ENCODE measurements at regions not wholly inside any gene's neighbourhood (a gene's known extent, or its start where the extent isn't known, plus 50 kb on each side); places are given as distances from the start of the nearest gene placed in this dataset.

GRCh38 chr10:108736111-108736510 lies 1187.2 kb downstream of the XPNPEP1 start:
- no peak overlapping the region for H3K27ac Mint-ChIP-seq
- H3K36me3 Mint-ChIP-seq, result no peaks in the 10 kb centered on the region
- DNase-seq, result no peak
- no peak overlapping the region for H3K4me3 Mint-ChIP-seq
- H3K27me3 Mint-ChIP-seq (ENCODE audit: low read depth in 3 of 3), result peaks cover 0 to 2% (median 0%) of the 10 kb centered on the region in 3 donors
- peaks cover 3 to 51% (median 22%) of the 10 kb centered on the region in 6 donors for H3K9me3 Mint-ChIP-seq
- H3K4me1 Mint-ChIP-seq, result no peaks in the 10 kb centered on the region

- H3K27ac Mint-ChIP-seq, result no peak overlapping the region
These were observed 1187.9 kb downstream of the XPNPEP1 start for GRCh38 chr10:108735380-108735779.

GRCh38 chr10:108721874-108722273 lies 1201.4 kb downstream of the XPNPEP1 start:
- DNase-seq, result no peak
- H3K27ac Mint-ChIP-seq, result no peak overlapping the region
- peaks cover 0 to 3% (median 2%) of the 10 kb centered on the region in 3 donors for H3K27me3 Mint-ChIP-seq (ENCODE audit: low read depth in 3 of 3)
- peaks cover 4 to 44% (median 14%) of the 10 kb centered on the region in 6 donors for H3K9me3 Mint-ChIP-seq
- H3K4me1 Mint-ChIP-seq, result no peaks in the 10 kb centered on the region
- H3K4me3 Mint-ChIP-seq, result no peak overlapping the region
- no peaks in the 10 kb centered on the region for H3K36me3 Mint-ChIP-seq

More at GRCh38 chr10:108735380-108735779, 1187.9 kb downstream of the XPNPEP1 start:
- no peak for DNase-seq
- H3K36me3 Mint-ChIP-seq, result no peaks in the 10 kb centered on the region
- peaks cover 3 to 52% (median 26%) of the 10 kb centered on the region in 6 donors for H3K9me3 Mint-ChIP-seq
- peaks cover 0 to 2% (median 0%) of the 10 kb centered on the region in 3 donors for H3K27me3 Mint-ChIP-seq (ENCODE audit: low read depth in 3 of 3)
- no peak overlapping the region for H3K4me3 Mint-ChIP-seq
- no peaks in the 10 kb centered on the region for H3K4me1 Mint-ChIP-seq

- Mint-ChIP-seq H3K27ac (no peak overlapping the region), H3K4me3 (no peak overlapping the region), H3K9me3 (peaks cover 8 to 55% (median 27%) of the 10 kb centered on the region in 6 donors), H3K27me3 (ENCODE audit: low read depth in 3 of 3) (peaks cover 0 to 2% (median 0%) of the 10 kb centered on the region in 3 donors), H3K36me3 (peaks cover 0 to 4% (median 0%) of the 10 kb centered on the region in 3 donors), H3K4me1 (no peaks in the 10 kb centered on the region)
- no peak for DNase-seq
These were observed 1207.0 kb downstream of the XPNPEP1 start for GRCh38 chr10:108716352-108716751.

GRCh38 chr10:108709927-108710722 lies 1213.2 kb downstream of the XPNPEP1 start:
- Mint-ChIP-seq H3K4me1 (no peaks in the 10 kb centered on the region), H3K9me3 (peaks cover 9 to 42% (median 25%) of the 10 kb centered on the region in 6 donors), H3K36me3 (peaks cover 0 to 4% (median 0%) of the 10 kb centered on the region in 3 donors)

GRCh38 chr10:108708363-108708762 lies 1214.9 kb downstream of the XPNPEP1 start:
- H3K4me3 Mint-ChIP-seq, result no peak overlapping the region
- H3K27me3 Mint-ChIP-seq (ENCODE audit: low read depth in 3 of 3), result peaks cover 0 to 4% (median 3%) of the 10 kb centered on the region in 3 donors
- DNase-seq, result no peak
- H3K36me3 Mint-ChIP-seq, result peaks cover 0 to 4% (median 0%) of the 10 kb centered on the region in 3 donors
- H3K4me1 Mint-ChIP-seq, result no peaks in the 10 kb centered on the region
- no peak overlapping the region for H3K27ac Mint-ChIP-seq
- H3K9me3 Mint-ChIP-seq, result peaks cover 6 to 33% (median 19%) of the 10 kb centered on the region in 6 donors

More at GRCh38 chr10:108709927-108710722, 1213.2 kb downstream of the XPNPEP1 start:
- DNase-seq, result no peak
- no peak overlapping the region for H3K4me3 Mint-ChIP-seq
- peaks cover 0 to 4% (median 3%) of the 10 kb centered on the region in 3 donors for H3K27me3 Mint-ChIP-seq (ENCODE audit: low read depth in 3 of 3)
- H3K27ac Mint-ChIP-seq, result no peak overlapping the region

GRCh38 chr10:108696792-108697477 lies 1226.4 kb downstream of the XPNPEP1 start:
- H3K27ac Mint-ChIP-seq, result no peak overlapping the region
- no peaks in the 10 kb centered on the region for H3K4me1 Mint-ChIP-seq
- no peak for DNase-seq
- peaks cover 5 to 28% (median 13%) of the 10 kb centered on the region in 6 donors for H3K9me3 Mint-ChIP-seq
- no peaks in the 10 kb centered on the region for H3K36me3 Mint-ChIP-seq
- no peak overlapping the region for H3K4me3 Mint-ChIP-seq
- H3K27me3 Mint-ChIP-seq (ENCODE audit: low read depth in 3 of 3), result peaks cover 0 to 2% (median 0%) of the 10 kb centered on the region in 3 donors

- Mint-ChIP-seq H3K36me3 (no peaks in the 10 kb centered on the region), H3K4me3 (no peak overlapping the region), H3K9me3 (peaks cover 5 to 47% (median 14%) of the 10 kb centered on the region in 6 donors), H3K27me3 (ENCODE audit: low read depth in 3 of 3) (peaks cover 0 to 2% (median 0%) of the 10 kb centered on the region in 3 donors), H3K4me1 (no peaks in the 10 kb centered on the region), H3K27ac (no peak overlapping the region)
- no peak for DNase-seq
These were observed 1232.2 kb downstream of the XPNPEP1 start for GRCh38 chr10:108691126-108691525.

- H3K27ac Mint-ChIP-seq, result no peak overlapping the region
- no peaks in the 10 kb centered on the region for H3K4me1 Mint-ChIP-seq
- peaks cover 9 to 53% (median 14%) of the 10 kb centered on the region in 6 donors for H3K9me3 Mint-ChIP-seq
- no peaks in the 10 kb centered on the region for H3K36me3 Mint-ChIP-seq
- H3K27me3 Mint-ChIP-seq (ENCODE audit: low read depth in 3 of 3), result peaks cover 0 to 2% (median 0%) of the 10 kb centered on the region in 3 donors
- H3K4me3 Mint-ChIP-seq, result no peak overlapping the region
- no peak for DNase-seq
These were observed 1232.8 kb downstream of the XPNPEP1 start for GRCh38 chr10:108690530-108690929.

- Mint-ChIP-seq H3K36me3 (no peaks in the 10 kb centered on the region), H3K9me3 (peaks cover 6 to 51% (median 11%) of the 10 kb centered on the region in 6 donors), H3K27me3 (ENCODE audit: low read depth in 3 of 3) (peaks cover 0 to 2% (median 0%) of the 10 kb centered on the region in 3 donors), H3K4me3 (no peak overlapping the region), H3K4me1 (no peaks in the 10 kb centered on the region), H3K27ac (no peak overlapping the region)
- DNase-seq, result no peak
These were observed 1233.4 kb downstream of the XPNPEP1 start for GRCh38 chr10:108689891-108690290.

- H3K27me3 Mint-ChIP-seq (ENCODE audit: low read depth in 3 of 3), result peaks cover 0 to 2% (median 0%) of the 10 kb centered on the region in 3 donors
- peaks cover 3 to 52% (median 10%) of the 10 kb centered on the region in 6 donors for H3K9me3 Mint-ChIP-seq
These were observed 1235.0 kb downstream of the XPNPEP1 start for GRCh38 chr10:108688314-108688713.

GRCh38 chr10:108685863-108686531 lies 1237.3 kb downstream of the XPNPEP1 start:
- no peaks in the 10 kb centered on the region for H3K36me3 Mint-ChIP-seq
- H3K9me3 Mint-ChIP-seq, result peaks cover 0 to 45% (median 10%) of the 10 kb centered on the region in 6 donors
- DNase-seq, result no peak
- H3K4me1 Mint-ChIP-seq, result no peaks in the 10 kb centered on the region
- peaks cover 0 to 2% (median 0%) of the 10 kb centered on the region in 3 donors for H3K27me3 Mint-ChIP-seq (ENCODE audit: low read depth in 3 of 3)
- no peak overlapping the region for H3K4me3 Mint-ChIP-seq
- H3K27ac Mint-ChIP-seq, result no peak overlapping the region

More at GRCh38 chr10:108688314-108688713, 1235.0 kb downstream of the XPNPEP1 start:
- no peaks in the 10 kb centered on the region for H3K4me1 Mint-ChIP-seq
- H3K4me3 Mint-ChIP-seq, result no peak overlapping the region
- no peaks in the 10 kb centered on the region for H3K36me3 Mint-ChIP-seq
- no peak overlapping the region for H3K27ac Mint-ChIP-seq
- no peak for DNase-seq

GRCh38 chr10:108684431-108684830 lies 1238.9 kb downstream of the XPNPEP1 start:
- H3K27me3 Mint-ChIP-seq (ENCODE audit: low read depth in 3 of 3), result no peaks in the 10 kb centered on the region
- peaks cover 0 to 42% (median 9%) of the 10 kb centered on the region in 6 donors for H3K9me3 Mint-ChIP-seq
- H3K36me3 Mint-ChIP-seq, result no peaks in the 10 kb centered on the region

More at GRCh38 chr10:108684431-108684830, 1238.9 kb downstream of the XPNPEP1 start:
- no peak for DNase-seq
- Mint-ChIP-seq H3K4me1 (no peaks in the 10 kb centered on the region), H3K4me3 (no peak overlapping the region), H3K27ac (no peak overlapping the region)
